GM12878 (cell line): ENCODE measurements at regions not wholly inside any gene's neighbourhood (a gene's known extent, or its start where the extent isn't known, plus 50 kb on each side); places are given as distances from the start of the nearest gene placed in this dataset.

Source experiments
- BHLHE40 ChIP-seq, 2 experiments: fragments of 450-650 bp in 1 of 2; IDR thresholded peaks; 2 replicates each; pipeline ENCODE4 v1.6.1; 2011 to 2017; ENCODE audit warnings: low read depth in 2 of 2, borderline replicate concordance in 1 of 2, improper control_type of control experiment in 1 of 2, low read length in 1 of 2, mild to moderate bottlenecking in 1 of 2
- CBFB ChIP-seq: IDR thresholded peaks from 2 replicates; pipeline ENCODE4 v1.6.1; 2016; ENCODE audit warnings: antibody characterized with exemption, low read depth
- ETV6 ChIP-seq, 2 experiments: fragments of 450-650 bp in 1 of 2; IDR thresholded peaks in 1 of 2; conservative IDR thresholded peaks in 1 of 2; 2 replicates each; pipeline ENCODE4 v1.6.1; 2014; ENCODE audit warnings: antibody characterized with exemption in 1 of 2, borderline replicate concordance in 1 of 2, low read depth in 1 of 2, mild to moderate bottlenecking in 1 of 2, moderate library complexity in 1 of 2
- FOXM1 ChIP-seq: IDR thresholded peaks from 2 replicates; pipeline ENCODE4 v1.6.1; 2012; ENCODE audit warnings: low read depth, mild to moderate bottlenecking, inconsistent platforms, low read length, moderate library complexity
- GATAD2B ChIP-seq: fragments of 450-650 bp; conservative IDR thresholded peaks from 2 replicates; pipeline ENCODE4 v1.6.1; 2017; ENCODE audit warnings: low read depth, mild to moderate bottlenecking, moderate library complexity
- HSF1 ChIP-seq: fragments of 150-350 bp; IDR thresholded peaks from 2 replicates; pipeline ENCODE4 v1.6.1; 2014; ENCODE audit warnings: mild to moderate bottlenecking, low read depth, low read length
- MLLT1 ChIP-seq: fragments of 450-650 bp; IDR thresholded peaks from 2 replicates; pipeline ENCODE4 v1.6.1; 2016; ENCODE audit warnings: mild to moderate bottlenecking
- MYC ChIP-seq: IDR thresholded peaks from 2 replicates; pipeline ENCODE4 v1.6.1; 2011; ENCODE audit warnings: mild to moderate bottlenecking, low read length, moderate library complexity, inconsistent platforms; ENCODE audit not compliant: insufficient read depth, insufficient replicate concordance, insufficient read length, severe bottlenecking
- NBN ChIP-seq: fragments of 450-650 bp; IDR thresholded peaks from 2 replicates; pipeline ENCODE4 v1.6.1; 2016
- NFIC ChIP-seq: IDR thresholded peaks from 2 replicates; pipeline ENCODE4 v1.6.1; 2012; ENCODE audit warnings: low read depth, mild to moderate bottlenecking, inconsistent platforms, low read length, moderate library complexity
- RFX5 ChIP-seq: IDR thresholded peaks from 2 replicates; pipeline ENCODE4 v1.6.1; 2011; ENCODE audit warnings: low read depth, low read length, improper control_type of control experiment
- SKIL ChIP-seq: fragments of 450-650 bp; IDR thresholded peaks from 2 replicates; pipeline ENCODE4 v1.6.1; 2017; ENCODE audit warnings: mild to moderate bottlenecking, low read depth, inconsistent platforms; ENCODE audit not compliant: poor library complexity, severe bottlenecking
- SMARCA5 ChIP-seq: fragments of 450-650 bp; IDR thresholded peaks from 2 replicates; pipeline ENCODE4 v1.6.1; 2017; ENCODE audit warnings: mild to moderate bottlenecking
- SREBF2 ChIP-seq: IDR thresholded peaks from 2 replicates; pipeline ENCODE4 v1.6.1; 2012; ENCODE audit warnings: mild to moderate bottlenecking, low read length
- STAT1 ChIP-seq: fragments of 450-650 bp; conservative IDR thresholded peaks from 2 replicates; pipeline ENCODE4 v1.6.1; 2014; ENCODE audit warnings: antibody characterized with exemption, mild to moderate bottlenecking
- STAT3 ChIP-seq: IDR thresholded peaks from 2 replicates; pipeline ENCODE4 v1.6.1; 2011; ENCODE audit warnings: low read depth, low read length, improper control_type of control experiment
- ZBTB33 ChIP-seq: fragments of 450-650 bp; IDR thresholded peaks from 2 replicates; pipeline ENCODE4 v1.6.1; 2017; ENCODE audit warnings: mild to moderate bottlenecking
- ZNF217 ChIP-seq: fragments of 450-650 bp; IDR thresholded peaks from 2 replicates; pipeline ENCODE4 v1.6.1; 2017; ENCODE audit warnings: antibody characterized with exemption, mild to moderate bottlenecking
- TF ChIP-seq, protein P1 (sequence below), 3 experiments: IDR thresholded peaks in 2 of 3; conservative IDR thresholded peaks in 1 of 3; 2 replicates each; pipeline ENCODE4 v1.5.1; 2011; ENCODE audit warnings: low read depth in 3 of 3, low read length in 3 of 3, mild to moderate bottlenecking in 3 of 3, control low read depth in 2 of 3, moderate library complexity in 2 of 3, inconsistent platforms in 1 of 3, mixed read lengths in 1 of 3; ENCODE audit not compliant: control insufficient read depth in 2 of 3, insufficient read depth in 1 of 3; ENCODE audit errors: extremely low read depth in 1 of 3

- TF ChIP-seq MYC: no peak
- no peak for TF ChIP-seq FOXM1
- TF ChIP-seq SKIL: peak; percentile 77
- peak; percentile 31; the same call in 1 of the 2 replicates for TF ChIP-seq GATAD2B
- TF ChIP-seq ZBTB33: no peak
- TF ChIP-seq RFX5: no peak
- no peak for TF ChIP-seq SMARCA5
- 0 out of 2 replicates have a peak, but pooled peaks have one; percentile 38 for TF ChIP-seq NFIC
- no peak for TF ChIP-seq SREBF2
- no peak for TF ChIP-seq CBFB
- TF ChIP-seq STAT1: no peak
- no peak; the same call in 1 of the 2 replicates for TF ChIP-seq NBN
- peak; percentile 69; a peak in 3 of 4 replicates for TF ChIP-seq BHLHE40 (IDR thresholded peaks at IDR 0.05; ENCODE audit: borderline replicate concordance in 1 of 2, low read depth in 2 of 2, low read length in 1 of 2)
- no peak for TF ChIP-seq HSF1
- TF ChIP-seq MLLT1: no peak
- TF ChIP-seq ZNF217: peak; percentile 82; the same call in 1 of the 2 replicates
- TF ChIP-seq, protein P1, sequence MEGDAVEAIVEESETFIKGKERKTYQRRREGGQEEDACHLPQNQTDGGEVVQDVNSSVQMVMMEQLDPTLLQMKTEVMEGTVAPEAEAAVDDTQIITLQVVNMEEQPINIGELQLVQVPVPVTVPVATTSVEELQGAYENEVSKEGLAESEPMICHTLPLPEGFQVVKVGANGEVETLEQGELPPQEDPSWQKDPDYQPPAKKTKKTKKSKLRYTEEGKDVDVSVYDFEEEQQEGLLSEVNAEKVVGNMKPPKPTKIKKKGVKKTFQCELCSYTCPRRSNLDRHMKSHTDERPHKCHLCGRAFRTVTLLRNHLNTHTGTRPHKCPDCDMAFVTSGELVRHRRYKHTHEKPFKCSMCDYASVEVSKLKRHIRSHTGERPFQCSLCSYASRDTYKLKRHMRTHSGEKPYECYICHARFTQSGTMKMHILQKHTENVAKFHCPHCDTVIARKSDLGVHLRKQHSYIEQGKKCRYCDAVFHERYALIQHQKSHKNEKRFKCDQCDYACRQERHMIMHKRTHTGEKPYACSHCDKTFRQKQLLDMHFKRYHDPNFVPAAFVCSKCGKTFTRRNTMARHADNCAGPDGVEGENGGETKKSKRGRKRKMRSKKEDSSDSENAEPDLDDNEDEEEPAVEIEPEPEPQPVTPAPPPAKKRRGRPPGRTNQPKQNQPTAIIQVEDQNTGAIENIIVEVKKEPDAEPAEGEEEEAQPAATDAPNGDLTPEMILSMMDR (IDR thresholded peaks at IDR 0.05 in 2 of 3, conservative IDR thresholded peaks at IDR 0.05 in 1 of 3; ENCODE audit: control insufficient read depth in 2 of 3, extremely low read depth in 1 of 3, insufficient read depth in 1 of 3, low read depth in 3 of 3, low read length in 3 of 3): no peak
- no peak for TF ChIP-seq ETV6 (conservative IDR thresholded peaks at IDR 0.05 in 1 of 2, IDR thresholded peaks at IDR 0.05 in 1 of 2; ENCODE audit: borderline replicate concordance in 1 of 2, low read depth in 1 of 2)
- 0 out of 2 replicates have a peak, but pooled peaks have one; percentile 39 for TF ChIP-seq STAT3
Measured at GRCh38 chr15:96261575-96262034, 68.9 kb upstream of the NR2F2 start (continued).
